ENCODE measurements at regions not wholly inside any gene's neighbourhood (a gene's known extent, or its start where the extent isn't known, plus 50 kb on each side); places are given as distances from the start of the nearest gene placed in this dataset.

GRCh38 chr11:11786234-11786633 is 55.5 kb upstream of the USP47 start:
- intact Hi-C loops (cut with DNase I; ENCODE audit: low total_unique reads), result loop anchor here (5.0 to 10.0 kb wide), 2 partner anchors 749 to 851 kb away; no protein-coding TSS in a partner anchor

GRCh38 chr11:11782532-11783110 is 59.2 kb upstream of the USP47 start:
- no peak for TF ChIP-seq POLR2A (IDR thresholded peaks at IDR 0.05)
- TF ChIP-seq CTCF (IDR thresholded peaks at IDR 0.05), result no peak
- no peak for DNase-seq
- intact Hi-C loops (cut with DNase I; ENCODE audit: low total_unique reads), result loop anchor here (10.0 kb wide), 1 partner anchor 848 kb away; no protein-coding TSS in a partner anchor
- no peaks in the 10 kb centered on the region for H3K4me1 ChIP-seq
- no peak overlapping the region for H3K27ac ChIP-seq
- H3K9me3 ChIP-seq, result no peaks in the 10 kb centered on the region
- no peaks in the 10 kb centered on the region for H3K27me3 ChIP-seq
- no peak overlapping the region for H3K4me3 ChIP-seq
- no peaks in the 10 kb centered on the region for H3K36me3 ChIP-seq

More at GRCh38 chr11:11786234-11786633, 55.5 kb upstream of the USP47 start:
- TF ChIP-seq CTCF (IDR thresholded peaks at IDR 0.05), result no peak
- no peak for TF ChIP-seq POLR2A (IDR thresholded peaks at IDR 0.05)
- Histone ChIP-seq H3K4me1 (no peaks in the 10 kb centered on the region), H3K27ac (no peak overlapping the region), H3K27me3 (no peaks in the 10 kb centered on the region), H3K36me3 (no peaks in the 10 kb centered on the region), H3K9me3 (no peaks in the 10 kb centered on the region), H3K4me3 (no peak overlapping the region)
- DNase-seq, result no peak

GRCh38 chr11:11780858-11781257 is 60.9 kb upstream of the USP47 start:
- Histone ChIP-seq H3K4me1 (no peaks in the 10 kb centered on the region), H3K27ac (no peak overlapping the region), H3K36me3 (no peaks in the 10 kb centered on the region), H3K9me3 (no peaks in the 10 kb centered on the region), H3K4me3 (no peak overlapping the region), H3K27me3 (no peaks in the 10 kb centered on the region)
- intact Hi-C loops (cut with DNase I; ENCODE audit: low total_unique reads), result loop anchor here (10.0 kb wide), 1 partner anchor 846 kb away; no protein-coding TSS in a partner anchor
- no peak for TF ChIP-seq POLR2A (IDR thresholded peaks at IDR 0.05)
- TF ChIP-seq CTCF (IDR thresholded peaks at IDR 0.05), result no peak
- no peak for DNase-seq

GRCh38 chr11:11779975-11780374 is 61.8 kb upstream of the USP47 start:
- no peaks in the 10 kb centered on the region for H3K36me3 ChIP-seq
- H3K27me3 ChIP-seq, result no peaks in the 10 kb centered on the region
- TF ChIP-seq CTCF (IDR thresholded peaks at IDR 0.05) (no peak), POLR2A (IDR thresholded peaks at IDR 0.05) (no peak)
- no peak overlapping the region for H3K4me3 ChIP-seq
- H3K4me1 ChIP-seq, result no peaks in the 10 kb centered on the region
- DNase-seq, result no peak
- no peaks in the 10 kb centered on the region for H3K9me3 ChIP-seq
- H3K27ac ChIP-seq, result no peak overlapping the region
- intact Hi-C loops (cut with DNase I; ENCODE audit: low total_unique reads), result loop anchor here (10.0 kb wide), 1 partner anchor 845 kb away; no protein-coding TSS in a partner anchor

GRCh38 chr11:11777897-11778296 is 63.9 kb upstream of the USP47 start:
- Histone ChIP-seq H3K27me3 (no peaks in the 10 kb centered on the region), H3K27ac (no peak overlapping the region), H3K4me1 (no peaks in the 10 kb centered on the region), H3K4me3 (no peak overlapping the region), H3K36me3 (no peaks in the 10 kb centered on the region), H3K9me3 (no peaks in the 10 kb centered on the region)
- intact Hi-C loops (cut with DNase I; ENCODE audit: low total_unique reads), result no loop called here
- DNase-seq, result no peak
- TF ChIP-seq POLR2A (IDR thresholded peaks at IDR 0.05), result no peak
- TF ChIP-seq CTCF (IDR thresholded peaks at IDR 0.05), result no peak

All from uterus (tissue), 3 donors.